Breast epithelium (tissue), 3 donors: ENCODE measurements at regions not wholly inside any gene's neighbourhood (a gene's known extent, or its start where the extent isn't known, plus 50 kb on each side); places are given as distances from the start of the nearest gene placed in this dataset.

Experiments used
- CTCF ChIP-seq, 3 donors: fragments of 450-650 bp; IDR thresholded peaks; one replicate each; pipeline ENCODE4 v1.5.1; 2016 to 2017; ENCODE audit warnings: antibody characterized with exemption in 3 of 3, mild to moderate bottlenecking in 3 of 3, moderate library complexity in 3 of 3
- POLR2A ChIP-seq: fragments of 450-650 bp; IDR thresholded peaks from one replicate; pipeline ENCODE4 v1.6.1; 2016; ENCODE audit warnings: antibody characterized with exemption, mild to moderate bottlenecking, moderate library complexity
- POLR2AphosphoS5 ChIP-seq, 3 donors: sonication (generic); formaldehyde crosslinking; IDR thresholded peaks; one replicate each; pipeline ENCODE4 v1.6.1; 2017; ENCODE audit warnings: antibody characterized with exemption in 3 of 3

GRCh38 chr4:159777689-159778088, 674.8 kb downstream of the RAPGEF2 start:
- TF ChIP-seq CTCF (IDR thresholded peaks at IDR 0.05) = no peak
- TF ChIP-seq POLR2A = no peak
- no peak for TF ChIP-seq POLR2AphosphoS5 (IDR thresholded peaks at IDR 0.05)
